ENCODE measurements at regions not wholly inside any gene's neighbourhood (a gene's known extent, or its start where the extent isn't known, plus 50 kb on each side); places are given as distances from the start of the nearest gene placed in this dataset.

DNA sequence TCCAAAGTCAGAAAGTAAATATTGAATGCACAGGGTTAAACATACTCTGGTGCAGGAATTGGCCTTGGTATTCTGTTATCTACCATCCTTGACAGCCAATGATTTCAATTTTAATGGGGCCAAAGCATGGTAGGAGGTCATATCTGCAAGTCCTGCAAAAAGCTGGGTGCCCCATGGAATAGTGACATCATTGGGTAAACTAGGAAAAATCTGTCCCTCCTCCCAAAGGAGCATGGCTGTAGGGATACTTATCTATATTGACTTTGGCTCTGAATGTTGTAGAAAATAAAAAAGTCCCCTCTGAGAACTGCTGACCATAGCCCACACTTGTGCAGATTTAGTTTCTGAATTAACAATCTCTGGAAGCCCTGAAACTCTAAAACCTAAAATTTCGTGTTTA, 403.2 kb upstream of the SEL1L start:
- intact Hi-C loops (cut with micrococcal nuclease): no loop called here
- DNase-seq: no peak
- CTCF ChIA-PET: no interaction called here
- H3K27ac ChIP-seq (ENCODE audit: low read depth, low read length): no peak overlapping the region
- H3K9me3 Mint-ChIP-seq: peaks cover 0 to 14% (median 3%) of the 10 kb centered on the region in 11 donors
- peaks cover 0 to 3% (median 0%) of the 10 kb centered on the region in 5 donors for H3K36me3 Mint-ChIP-seq
- POLR2A ChIA-PET: no interaction called here
- ATAC-seq: no peak
- no peak overlapping the region for H3K27ac Mint-ChIP-seq
- H3K4me1 ChIP-seq (ENCODE audit: control insufficient read depth in 2 of 2, insufficient read depth in 2 of 2, low read length in 2 of 2): no peaks in the 10 kb centered on the region
- no peak overlapping the region for H3K4me3 ChIP-seq (ENCODE audit: low read length)
- H3K9me3 ChIP-seq (ENCODE audit: control insufficient read depth in 2 of 3, low read length in 3 of 3): no peaks in the 10 kb centered on the region
- H3K27me3 Mint-ChIP-seq: no peaks in the 10 kb centered on the region
- no peak overlapping the region for H3K4me3 Mint-ChIP-seq
- H3K27me3 ChIP-seq (ENCODE audit: control insufficient read depth in 2 of 2, insufficient read depth in 2 of 2, low read length in 2 of 2): no peaks in the 10 kb centered on the region
- H3K4me1 Mint-ChIP-seq: no peaks in the 10 kb centered on the region
- H3K36me3 ChIP-seq (ENCODE audit: control insufficient read depth in 2 of 3, insufficient read depth in 3 of 3, low read length in 3 of 3): no peaks in the 10 kb centered on the region

DNA sequence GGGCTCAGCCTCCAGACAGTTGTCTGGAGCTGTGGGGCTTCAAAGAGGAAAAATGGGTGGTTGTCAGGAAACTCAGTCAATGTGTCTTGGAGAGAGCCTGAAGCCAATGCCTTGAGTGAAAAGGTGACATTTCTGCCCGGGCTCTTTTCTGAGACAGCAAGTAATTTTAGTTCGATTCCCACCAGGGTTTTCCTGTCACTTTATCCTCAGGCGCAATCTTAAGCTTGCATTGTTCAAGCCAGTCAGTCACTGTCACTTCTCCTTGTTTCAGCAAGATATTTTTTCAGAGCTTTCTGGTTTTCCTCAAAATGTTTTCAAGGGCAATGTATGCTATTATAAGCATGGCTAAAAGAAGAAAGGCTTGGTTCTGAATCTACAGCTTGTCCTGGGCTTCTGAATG, 404.7 kb upstream of the SEL1L start:
- peaks cover 0 to 3% (median 0%) of the 10 kb centered on the region in 5 donors for H3K36me3 Mint-ChIP-seq
- POLR2A ChIA-PET: no interaction called here
- intact Hi-C loops (cut with micrococcal nuclease): no loop called here
- H3K4me3 Mint-ChIP-seq: no peak overlapping the region
- no peaks in the 10 kb centered on the region for H3K27me3 Mint-ChIP-seq
- no peaks in the 10 kb centered on the region for H3K4me1 Mint-ChIP-seq
- Histone ChIP-seq H3K9me3 (ENCODE audit: control insufficient read depth in 2 of 3, low read length in 3 of 3) (no peaks in the 10 kb centered on the region), H3K27ac (ENCODE audit: low read depth, low read length) (no peak overlapping the region), H3K36me3 (ENCODE audit: control insufficient read depth in 2 of 3, insufficient read depth in 3 of 3, low read length in 3 of 3) (no peaks in the 10 kb centered on the region), H3K4me3 (ENCODE audit: low read length) (no peak overlapping the region), H3K4me1 (ENCODE audit: control insufficient read depth in 2 of 2, insufficient read depth in 2 of 2, low read length in 2 of 2) (no peaks in the 10 kb centered on the region), H3K27me3 (ENCODE audit: control insufficient read depth in 2 of 2, insufficient read depth in 2 of 2, low read length in 2 of 2) (no peaks in the 10 kb centered on the region)
- CTCF ChIA-PET: no interaction called here
- ATAC-seq (no peak), DNase-seq (no peak)
- H3K9me3 Mint-ChIP-seq: peaks cover 0 to 18% (median 4%) of the 10 kb centered on the region in 11 donors
- no peak overlapping the region for H3K27ac Mint-ChIP-seq

- ATAC-seq (no peak), DNase-seq (no peak)
- intact Hi-C loops (cut with micrococcal nuclease): no loop called here
- no peak overlapping the region for H3K4me3 ChIP-seq (ENCODE audit: low read length)
- H3K4me1 Mint-ChIP-seq: no peaks in the 10 kb centered on the region
- H3K4me1 ChIP-seq (ENCODE audit: control insufficient read depth in 2 of 2, insufficient read depth in 2 of 2, low read length in 2 of 2): no peaks in the 10 kb centered on the region
- H3K36me3 Mint-ChIP-seq: peaks cover 0 to 3% (median 0%) of the 10 kb centered on the region in 5 donors
- H3K36me3 ChIP-seq (ENCODE audit: control insufficient read depth in 2 of 3, insufficient read depth in 3 of 3, low read length in 3 of 3): no peaks in the 10 kb centered on the region
- no peak overlapping the region for H3K27ac Mint-ChIP-seq
- H3K4me3 Mint-ChIP-seq: no peak overlapping the region
- POLR2A ChIA-PET: no interaction called here
- H3K27me3 ChIP-seq (ENCODE audit: control insufficient read depth in 2 of 2, insufficient read depth in 2 of 2, low read length in 2 of 2): no peaks in the 10 kb centered on the region
- no peaks in the 10 kb centered on the region for H3K27me3 Mint-ChIP-seq
- no peaks in the 10 kb centered on the region for H3K9me3 ChIP-seq (ENCODE audit: control insufficient read depth in 2 of 3, low read length in 3 of 3)
- peaks cover 0 to 12% (median 4%) of the 10 kb centered on the region in 11 donors for H3K9me3 Mint-ChIP-seq
- no peak overlapping the region for H3K27ac ChIP-seq (ENCODE audit: low read depth, low read length)
- CTCF ChIA-PET: no interaction called here
Measured at GRCh38 chr14:81940651-81941050, 407.0 kb upstream of the SEL1L start.

- no peaks in the 10 kb centered on the region for H3K4me1 Mint-ChIP-seq
- no peak overlapping the region for H3K4me3 ChIP-seq (ENCODE audit: low read length)
- H3K36me3 Mint-ChIP-seq: peaks cover 0 to 3% (median 0%) of the 10 kb centered on the region in 5 donors
- ATAC-seq (no peak), DNase-seq (no peak)
- peaks cover 2 to 12% (median 5%) of the 10 kb centered on the region in 11 donors for H3K9me3 Mint-ChIP-seq
- H3K27ac ChIP-seq (ENCODE audit: low read depth, low read length): no peak overlapping the region
- H3K27me3 Mint-ChIP-seq: no peaks in the 10 kb centered on the region
- no peak overlapping the region for H3K27ac Mint-ChIP-seq
- POLR2A ChIA-PET: no interaction called here
- no peaks in the 10 kb centered on the region for H3K4me1 ChIP-seq (ENCODE audit: control insufficient read depth in 2 of 2, insufficient read depth in 2 of 2, low read length in 2 of 2)
- H3K9me3 ChIP-seq (ENCODE audit: control insufficient read depth in 2 of 3, low read length in 3 of 3): no peaks in the 10 kb centered on the region
- CTCF ChIA-PET: no interaction called here
- H3K36me3 ChIP-seq (ENCODE audit: control insufficient read depth in 2 of 3, insufficient read depth in 3 of 3, low read length in 3 of 3): no peaks in the 10 kb centered on the region
- intact Hi-C loops (cut with micrococcal nuclease): no loop called here
- no peak overlapping the region for H3K4me3 Mint-ChIP-seq
- no peaks in the 10 kb centered on the region for H3K27me3 ChIP-seq (ENCODE audit: control insufficient read depth in 2 of 2, insufficient read depth in 2 of 2, low read length in 2 of 2)
Measured at GRCh38 chr14:81942071-81942470, 408.4 kb upstream of the SEL1L start.

GRCh38 chr14:81946375-81946774, 412.7 kb upstream of the SEL1L start:
- no peaks in the 10 kb centered on the region for H3K27me3 ChIP-seq (ENCODE audit: control insufficient read depth in 2 of 2, insufficient read depth in 2 of 2, low read length in 2 of 2)
- intact Hi-C loops (cut with micrococcal nuclease): no loop called here
- H3K9me3 Mint-ChIP-seq: peaks cover 0 to 8% (median 4%) of the 10 kb centered on the region in 11 donors
- no peaks in the 10 kb centered on the region for H3K4me1 ChIP-seq (ENCODE audit: control insufficient read depth in 2 of 2, insufficient read depth in 2 of 2, low read length in 2 of 2)
- H3K4me3 Mint-ChIP-seq: no peak overlapping the region
- CTCF ChIA-PET: no interaction called here
- H3K27ac Mint-ChIP-seq: no peak overlapping the region
- no peak overlapping the region for H3K4me3 ChIP-seq (ENCODE audit: low read length)
- H3K27ac ChIP-seq (ENCODE audit: low read depth, low read length): no peak overlapping the region
- H3K36me3 ChIP-seq (ENCODE audit: control insufficient read depth in 2 of 3, insufficient read depth in 3 of 3, low read length in 3 of 3): no peaks in the 10 kb centered on the region
- H3K9me3 ChIP-seq (ENCODE audit: control insufficient read depth in 2 of 3, low read length in 3 of 3): no peaks in the 10 kb centered on the region
- DNase-seq: no peak
- ATAC-seq: no peak
- no peaks in the 10 kb centered on the region for H3K36me3 Mint-ChIP-seq
- no peaks in the 10 kb centered on the region for H3K4me1 Mint-ChIP-seq
- POLR2A ChIA-PET: no interaction called here
- H3K27me3 Mint-ChIP-seq: no peaks in the 10 kb centered on the region

GRCh38 chr14:81946834-81947798, 413.5 kb upstream of the SEL1L start:
- Mint-ChIP-seq H3K4me1 (no peaks in the 10 kb centered on the region), H3K36me3 (no peaks in the 10 kb centered on the region), H3K4me3 (no peak overlapping the region), H3K27ac (no peak overlapping the region), H3K9me3 (peaks cover 0 to 8% (median 3%) of the 10 kb centered on the region in 11 donors), H3K27me3 (no peaks in the 10 kb centered on the region)
- Histone ChIP-seq H3K27ac (ENCODE audit: low read depth, low read length) (no peak overlapping the region), H3K36me3 (ENCODE audit: control insufficient read depth in 2 of 3, insufficient read depth in 3 of 3, low read length in 3 of 3) (no peaks in the 10 kb centered on the region), H3K4me3 (ENCODE audit: low read length) (no peak overlapping the region), H3K9me3 (ENCODE audit: control insufficient read depth in 2 of 3, low read length in 3 of 3) (no peaks in the 10 kb centered on the region), H3K4me1 (ENCODE audit: control insufficient read depth in 2 of 2, insufficient read depth in 2 of 2, low read length in 2 of 2) (no peaks in the 10 kb centered on the region), H3K27me3 (ENCODE audit: control insufficient read depth in 2 of 2, insufficient read depth in 2 of 2, low read length in 2 of 2) (no peaks in the 10 kb centered on the region)
- POLR2A ChIA-PET: no interaction called here
- DNase-seq (no peak), ATAC-seq (no peak)
- CTCF ChIA-PET: no interaction called here
- intact Hi-C loops (cut with micrococcal nuclease): no loop called here

DNA sequence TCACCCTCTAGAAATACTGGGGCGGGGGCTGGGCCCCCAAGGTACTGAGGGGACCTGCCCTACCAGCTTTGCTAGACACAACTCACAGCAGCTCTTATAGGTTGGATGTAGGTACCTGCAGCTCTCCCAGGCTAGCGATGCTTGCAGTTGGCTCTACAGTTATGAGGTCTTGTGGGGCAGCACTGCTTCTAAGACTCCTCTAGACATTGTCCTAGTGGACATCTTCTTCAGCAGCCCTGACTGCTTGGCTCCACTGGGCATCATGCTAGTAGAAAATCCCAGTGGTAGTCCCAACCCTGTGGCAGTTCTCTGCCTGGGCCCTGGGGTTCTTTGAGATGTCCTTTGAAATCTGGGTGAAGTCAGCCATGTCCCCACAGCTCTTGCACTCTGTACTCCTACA, 419.3 kb upstream of the SEL1L start:
- ChIA-PET POLR2A (no interaction called here), CTCF (no interaction called here)
- Histone ChIP-seq H3K4me3 (ENCODE audit: low read length) (no peak overlapping the region), H3K9me3 (ENCODE audit: control insufficient read depth in 2 of 3, low read length in 3 of 3) (no peaks in the 10 kb centered on the region), H3K36me3 (ENCODE audit: control insufficient read depth in 2 of 3, insufficient read depth in 3 of 3, low read length in 3 of 3) (no peaks in the 10 kb centered on the region), H3K4me1 (ENCODE audit: control insufficient read depth in 2 of 2, insufficient read depth in 2 of 2, low read length in 2 of 2) (no peaks in the 10 kb centered on the region), H3K27me3 (ENCODE audit: control insufficient read depth in 2 of 2, insufficient read depth in 2 of 2, low read length in 2 of 2) (no peaks in the 10 kb centered on the region), H3K27ac (ENCODE audit: low read depth, low read length) (no peak overlapping the region)
- Mint-ChIP-seq H3K4me1 (no peaks in the 10 kb centered on the region), H3K27ac (no peak overlapping the region), H3K27me3 (no peaks in the 10 kb centered on the region), H3K4me3 (no peak overlapping the region), H3K9me3 (peaks cover 0 to 14% (median 3%) of the 10 kb centered on the region in 11 donors), H3K36me3 (no peaks in the 10 kb centered on the region)
- ATAC-seq (peak; percentile 4), DNase-seq (no peak)
- intact Hi-C loops (cut with micrococcal nuclease): no loop called here

All from naive thymus-derived CD4-positive, alpha-beta T cell (primary cell).